Liver (tissue), 8 donors: ENCODE measurements at regions not wholly inside any gene's neighbourhood (a gene's known extent, or its start where the extent isn't known, plus 50 kb on each side); places are given as distances from the start of the nearest gene placed in this dataset.

Experiments used
- DNase-seq: peaks from one replicate; pipeline ENCODE4 v3.0.0-alpha.2; 2017; ENCODE audit warnings: low spot score
- H3K27ac ChIP-seq, 2 donors: one replicate each; pipeline ENCODE4 v1.7.0; 2013; ENCODE audit warnings: inconsistent platforms in 2 of 2, low read length in 2 of 2, control low read depth in 1 of 2, low read depth in 1 of 2, mild to moderate bottlenecking in 1 of 2
- H3K27me3 ChIP-seq, 4 donors: one replicate each; pipeline versions ENCODE4 v1.6.1 to v1.7.0; 2013; ENCODE audit warnings: low read length in 3 of 4, inconsistent platforms in 1 of 4, mild to moderate bottlenecking in 1 of 4, moderate library complexity in 1 of 4; ENCODE audit not compliant: control insufficient read depth in 4 of 4, insufficient read depth in 4 of 4
- H3K36me3 ChIP-seq, 4 donors: one replicate each; pipeline versions ENCODE4 v1.6.1 to v1.7.0; 2013; ENCODE audit warnings: low read length in 3 of 4, mild to moderate bottlenecking in 3 of 4, low read depth in 1 of 4, moderate library complexity in 1 of 4; ENCODE audit not compliant: control insufficient read depth in 4 of 4, insufficient read depth in 3 of 4
- H3K4me1 ChIP-seq, 4 donors: one replicate each; pipeline versions ENCODE4 v1.6.1 to v1.7.0; 2013; ENCODE audit warnings: low read length in 3 of 4, mild to moderate bottlenecking in 3 of 4, moderate library complexity in 1 of 4; ENCODE audit not compliant: control insufficient read depth in 4 of 4, insufficient read depth in 4 of 4
- H3K4me3 ChIP-seq, 3 donors: one replicate each; pipeline versions ENCODE4 v1.6.1 to v1.7.0; 2013; ENCODE audit warnings: low read length in 3 of 3, control low read depth in 1 of 3, low read depth in 1 of 3, mild to moderate bottlenecking in 1 of 3
- H3K9ac ChIP-seq, 2 donors: one replicate each; pipeline ENCODE4 v1.7.0; 2013; ENCODE audit warnings: low read length in 2 of 2, mild to moderate bottlenecking in 2 of 2, moderate library complexity in 2 of 2, control low read depth in 1 of 2, low read depth in 1 of 2
- H3K9me3 ChIP-seq, 4 donors: one replicate each; pipeline versions ENCODE4 v1.6.1 to v1.7.0; 2013; ENCODE audit warnings: low read length in 3 of 4; ENCODE audit not compliant: control insufficient read depth in 4 of 4
- EGR1 ChIP-seq, 2 donors: IDR thresholded peaks; 2 replicates each; pipeline ENCODE4 v1.6.1; 2016 to 2018; ENCODE audit warnings: antibody characterized with exemption in 2 of 2, low read depth in 2 of 2
- FOXA1 ChIP-seq: IDR thresholded peaks from 2 replicates; pipeline ENCODE4 v1.6.1; 2016; ENCODE audit warnings: antibody characterized with exemption
- FOXA2 ChIP-seq: IDR thresholded peaks from 2 replicates; pipeline ENCODE4 v1.6.1; 2016; ENCODE audit warnings: antibody characterized with exemption
- GABPA ChIP-seq, 2 donors: IDR thresholded peaks in 1 of 2; conservative IDR thresholded peaks in 1 of 2; 2 replicates each; pipeline ENCODE4 v1.6.1; 2016; ENCODE audit warnings: antibody characterized with exemption in 2 of 2, mild to moderate bottlenecking in 1 of 2, moderate library complexity in 1 of 2
- HNF4A ChIP-seq, 2 donors: conservative IDR thresholded peaks; 2 replicates each; pipeline ENCODE4 v1.6.1; 2016; ENCODE audit warnings: antibody characterized with exemption in 2 of 2, mild to moderate bottlenecking in 2 of 2
- HNF4G ChIP-seq: IDR thresholded peaks from 2 replicates; pipeline ENCODE4 v1.6.1; 2016; ENCODE audit warnings: antibody characterized with exemption
- JUND ChIP-seq, 2 donors: IDR thresholded peaks; 2 replicates each; pipeline ENCODE4 v1.6.1; 2016; ENCODE audit warnings: antibody characterized with exemption in 2 of 2
- NR2F2 ChIP-seq: IDR thresholded peaks from 2 replicates; pipeline ENCODE4 v1.6.1; 2016; ENCODE audit warnings: antibody characterized with exemption
- RAD21 ChIP-seq, 2 donors: IDR thresholded peaks; 2 replicates each; pipeline ENCODE4 v1.6.1; 2016; ENCODE audit warnings: antibody characterized with exemption in 2 of 2, mild to moderate bottlenecking in 2 of 2
- RXRA ChIP-seq, 2 donors: IDR thresholded peaks; 2 replicates each; pipeline ENCODE4 v1.6.1; 2017 to 2018; ENCODE audit warnings: antibody characterized with exemption in 2 of 2, mild to moderate bottlenecking in 1 of 2
- SP1 ChIP-seq: IDR thresholded peaks from 2 replicates; pipeline ENCODE4 v1.6.1; 2018; ENCODE audit warnings: antibody characterized with exemption, mild to moderate bottlenecking
- TAF1 ChIP-seq: conservative IDR thresholded peaks from 2 replicates; pipeline ENCODE4 v1.6.1; 2016; ENCODE audit warnings: antibody characterized with exemption, mild to moderate bottlenecking
- YY1 ChIP-seq: IDR thresholded peaks from 2 replicates; pipeline ENCODE4 v1.6.1; 2016; ENCODE audit warnings: antibody characterized with exemption, mild to moderate bottlenecking
- WGBS: extraction: QIAGEN DNeasy Blood & Tissue Kit; methylation state at CpG from one replicate; pipeline ENCODE4 v1.1.7; 2013; 5-methylcytosine and 5-hydroxymethylcytosine counted together
- TF ChIP-seq, protein P1 (sequence below): IDR thresholded peaks from 2 replicates; pipeline ENCODE4 v1.6.1; 2016; ENCODE audit warnings: antibody characterized with exemption
- TF ChIP-seq, protein P2 (sequence below): fragments of 150-350 bp; IDR thresholded peaks from 2 replicates; pipeline ENCODE4 v1.5.1; 2017; ENCODE audit warnings: improper control_type of control experiment, low read depth, low read length; ENCODE audit not compliant: missing input control
- TF ChIP-seq, protein P3 (sequence below): IDR thresholded peaks from 2 replicates; pipeline ENCODE4 v1.6.1; 2016; ENCODE audit warnings: antibody characterized with exemption, mild to moderate bottlenecking
- TF ChIP-seq, protein P4 (sequence below): IDR thresholded peaks from 2 replicates; pipeline ENCODE4 v1.6.1; 2016; ENCODE audit warnings: antibody characterized with exemption
- TF ChIP-seq, protein P5 (sequence below): IDR thresholded peaks from 2 replicates; pipeline ENCODE4 v1.6.1; 2016; ENCODE audit warnings: antibody characterized with exemption
- donor health status: healthy.
- donor health status: healthy.
- donor health status: healthy.
- donor health status: healthy.
- donor health status: healthy.

DNA sequence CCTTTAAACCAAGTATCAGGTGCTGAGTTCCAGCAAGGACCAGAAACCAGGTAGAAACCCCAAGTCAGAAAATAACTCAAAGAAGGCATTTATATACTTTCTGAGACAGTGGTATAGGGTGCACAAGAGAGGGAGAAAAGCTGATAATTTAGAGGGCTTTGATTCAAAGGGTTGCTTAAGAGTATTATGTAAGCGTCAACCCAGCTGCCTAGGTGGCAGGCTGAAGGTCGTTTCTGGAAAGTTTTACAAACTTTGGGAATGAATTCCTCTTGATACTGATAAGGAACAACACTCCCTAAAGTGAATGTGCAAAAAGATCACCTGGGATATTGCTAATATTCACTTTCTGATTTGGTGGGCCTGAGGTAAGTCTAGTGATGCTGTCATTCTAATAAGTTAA lies 800.7 kb downstream of the MAFB start:
- no peaks in the 10 kb centered on the region for H3K36me3 ChIP-seq
- peak overlapping the region; percentile 40 to 59 for H3K27ac ChIP-seq
- H3K4me1 ChIP-seq = peaks cover 5 to 25% (median 16%) of the 10 kb centered on the region in 4 donors
- H3K4me3 ChIP-seq = no peak overlapping the region
- H3K27me3 ChIP-seq = no peaks in the 10 kb centered on the region
- peaks cover 0 to 3% (median 0%) of the 10 kb centered on the region in 4 donors for H3K9me3 ChIP-seq
- no peak overlapping the region for H3K9ac ChIP-seq
- no peak for DNase-seq
- 35% methylated on average over 2 of the region's 2 CpGs for WGBS
- TF ChIP-seq SP1 (peak; percentile 76), EGR1 (IDR thresholded peaks at IDR 0.05; ENCODE audit: low read depth in 2 of 2) (no peak), GABPA (IDR thresholded peaks at IDR 0.05 in 1 of 2, conservative IDR thresholded peaks at IDR 0.05 in 1 of 2) (no peak), NR2F2 (no peak), HNF4G (peak; percentile 53), JUND (IDR thresholded peaks at IDR 0.05) (peak in 1 of 2 donors; percentile 52), RXRA (IDR thresholded peaks at IDR 0.05) (peak; percentile 54 to 78), TAF1 (no peak), FOXA1 (no peak), FOXA2 (no peak), HNF4A (conservative IDR thresholded peaks at IDR 0.05) (peak; percentile 85 to 88), RAD21 (IDR thresholded peaks at IDR 0.05) (peak; percentile 45 to 62), YY1 (peak; percentile 52)
- TF ChIP-seq, protein P1, sequence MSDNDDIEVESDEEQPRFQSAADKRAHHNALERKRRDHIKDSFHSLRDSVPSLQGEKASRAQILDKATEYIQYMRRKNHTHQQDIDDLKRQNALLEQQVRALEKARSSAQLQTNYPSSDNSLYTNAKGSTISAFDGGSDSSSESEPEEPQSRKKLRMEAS = peak; percentile 62
- TF ChIP-seq, protein P2, sequence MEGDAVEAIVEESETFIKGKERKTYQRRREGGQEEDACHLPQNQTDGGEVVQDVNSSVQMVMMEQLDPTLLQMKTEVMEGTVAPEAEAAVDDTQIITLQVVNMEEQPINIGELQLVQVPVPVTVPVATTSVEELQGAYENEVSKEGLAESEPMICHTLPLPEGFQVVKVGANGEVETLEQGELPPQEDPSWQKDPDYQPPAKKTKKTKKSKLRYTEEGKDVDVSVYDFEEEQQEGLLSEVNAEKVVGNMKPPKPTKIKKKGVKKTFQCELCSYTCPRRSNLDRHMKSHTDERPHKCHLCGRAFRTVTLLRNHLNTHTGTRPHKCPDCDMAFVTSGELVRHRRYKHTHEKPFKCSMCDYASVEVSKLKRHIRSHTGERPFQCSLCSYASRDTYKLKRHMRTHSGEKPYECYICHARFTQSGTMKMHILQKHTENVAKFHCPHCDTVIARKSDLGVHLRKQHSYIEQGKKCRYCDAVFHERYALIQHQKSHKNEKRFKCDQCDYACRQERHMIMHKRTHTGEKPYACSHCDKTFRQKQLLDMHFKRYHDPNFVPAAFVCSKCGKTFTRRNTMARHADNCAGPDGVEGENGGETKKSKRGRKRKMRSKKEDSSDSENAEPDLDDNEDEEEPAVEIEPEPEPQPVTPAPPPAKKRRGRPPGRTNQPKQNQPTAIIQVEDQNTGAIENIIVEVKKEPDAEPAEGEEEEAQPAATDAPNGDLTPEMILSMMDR = no peak
- TF ChIP-seq, protein P3, sequence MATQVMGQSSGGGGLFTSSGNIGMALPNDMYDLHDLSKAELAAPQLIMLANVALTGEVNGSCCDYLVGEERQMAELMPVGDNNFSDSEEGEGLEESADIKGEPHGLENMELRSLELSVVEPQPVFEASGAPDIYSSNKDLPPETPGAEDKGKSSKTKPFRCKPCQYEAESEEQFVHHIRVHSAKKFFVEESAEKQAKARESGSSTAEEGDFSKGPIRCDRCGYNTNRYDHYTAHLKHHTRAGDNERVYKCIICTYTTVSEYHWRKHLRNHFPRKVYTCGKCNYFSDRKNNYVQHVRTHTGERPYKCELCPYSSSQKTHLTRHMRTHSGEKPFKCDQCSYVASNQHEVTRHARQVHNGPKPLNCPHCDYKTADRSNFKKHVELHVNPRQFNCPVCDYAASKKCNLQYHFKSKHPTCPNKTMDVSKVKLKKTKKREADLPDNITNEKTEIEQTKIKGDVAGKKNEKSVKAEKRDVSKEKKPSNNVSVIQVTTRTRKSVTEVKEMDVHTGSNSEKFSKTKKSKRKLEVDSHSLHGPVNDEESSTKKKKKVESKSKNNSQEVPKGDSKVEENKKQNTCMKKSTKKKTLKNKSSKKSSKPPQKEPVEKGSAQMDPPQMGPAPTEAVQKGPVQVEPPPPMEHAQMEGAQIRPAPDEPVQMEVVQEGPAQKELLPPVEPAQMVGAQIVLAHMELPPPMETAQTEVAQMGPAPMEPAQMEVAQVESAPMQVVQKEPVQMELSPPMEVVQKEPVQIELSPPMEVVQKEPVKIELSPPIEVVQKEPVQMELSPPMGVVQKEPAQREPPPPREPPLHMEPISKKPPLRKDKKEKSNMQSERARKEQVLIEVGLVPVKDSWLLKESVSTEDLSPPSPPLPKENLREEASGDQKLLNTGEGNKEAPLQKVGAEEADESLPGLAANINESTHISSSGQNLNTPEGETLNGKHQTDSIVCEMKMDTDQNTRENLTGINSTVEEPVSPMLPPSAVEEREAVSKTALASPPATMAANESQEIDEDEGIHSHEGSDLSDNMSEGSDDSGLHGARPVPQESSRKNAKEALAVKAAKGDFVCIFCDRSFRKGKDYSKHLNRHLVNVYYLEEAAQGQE = peak; percentile 25
- TF ChIP-seq, protein P4, sequence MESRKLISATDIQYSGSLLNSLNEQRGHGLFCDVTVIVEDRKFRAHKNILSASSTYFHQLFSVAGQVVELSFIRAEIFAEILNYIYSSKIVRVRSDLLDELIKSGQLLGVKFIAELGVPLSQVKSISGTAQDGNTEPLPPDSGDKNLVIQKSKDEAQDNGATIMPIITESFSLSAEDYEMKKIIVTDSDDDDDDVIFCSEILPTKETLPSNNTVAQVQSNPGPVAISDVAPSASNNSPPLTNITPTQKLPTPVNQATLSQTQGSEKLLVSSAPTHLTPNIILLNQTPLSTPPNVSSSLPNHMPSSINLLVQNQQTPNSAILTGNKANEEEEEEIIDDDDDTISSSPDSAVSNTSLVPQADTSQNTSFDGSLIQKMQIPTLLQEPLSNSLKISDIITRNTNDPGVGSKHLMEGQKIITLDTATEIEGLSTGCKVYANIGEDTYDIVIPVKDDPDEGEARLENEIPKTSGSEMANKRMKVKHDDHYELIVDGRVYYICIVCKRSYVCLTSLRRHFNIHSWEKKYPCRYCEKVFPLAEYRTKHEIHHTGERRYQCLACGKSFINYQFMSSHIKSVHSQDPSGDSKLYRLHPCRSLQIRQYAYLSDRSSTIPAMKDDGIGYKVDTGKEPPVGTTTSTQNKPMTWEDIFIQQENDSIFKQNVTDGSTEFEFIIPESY = peak; percentile 78
- TF ChIP-seq, protein P5, sequence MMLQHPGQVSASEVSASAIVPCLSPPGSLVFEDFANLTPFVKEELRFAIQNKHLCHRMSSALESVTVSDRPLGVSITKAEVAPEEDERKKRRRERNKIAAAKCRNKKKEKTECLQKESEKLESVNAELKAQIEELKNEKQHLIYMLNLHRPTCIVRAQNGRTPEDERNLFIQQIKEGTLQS = peak; percentile 48
